ENCODE measurements at regions not wholly inside any gene's neighbourhood (a gene's known extent, or its start where the extent isn't known, plus 50 kb on each side); places are given as distances from the start of the nearest gene placed in this dataset.

DNA sequence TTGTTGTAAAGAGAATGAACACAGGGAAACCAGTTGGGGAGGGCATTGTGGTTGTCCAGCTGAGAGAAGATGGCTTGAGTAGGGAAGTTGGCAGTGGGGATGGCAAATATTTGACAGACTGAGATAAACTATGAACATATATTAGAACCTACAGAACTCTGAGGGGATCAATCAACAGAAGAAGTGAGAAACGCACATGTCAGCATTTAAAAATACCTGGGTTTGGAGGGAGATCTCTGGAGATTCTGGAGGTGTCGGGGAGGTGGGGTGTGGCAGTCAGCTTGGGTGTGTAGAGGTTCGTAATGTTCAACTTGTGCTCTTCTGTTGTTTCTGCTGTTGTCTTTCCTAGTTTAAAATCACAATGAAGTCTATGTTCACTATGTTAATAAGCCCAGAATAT lies 517.8 kb downstream of the AACS start:
- DNase-seq = no peak

DNA sequence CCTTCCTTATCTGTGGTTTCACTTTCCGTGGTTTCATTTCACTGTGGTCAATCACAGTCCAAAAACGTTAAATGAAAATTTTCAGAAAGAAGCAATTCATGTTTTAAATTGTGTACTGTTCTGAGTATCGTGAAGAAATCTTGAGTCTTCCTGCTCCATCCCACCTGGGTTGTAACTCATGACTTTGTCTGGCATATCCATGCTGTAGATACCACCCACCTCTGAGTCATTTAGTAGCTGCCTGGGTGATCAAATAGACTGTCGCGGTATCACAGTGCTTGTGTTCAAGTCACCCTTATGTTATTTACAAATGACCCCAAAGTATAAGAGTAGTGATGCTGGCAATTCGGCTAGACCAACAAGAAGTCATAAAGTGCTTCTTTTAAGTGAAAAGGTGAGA lies 521.2 kb downstream of the AACS start:
- no peak for DNase-seq

DNA sequence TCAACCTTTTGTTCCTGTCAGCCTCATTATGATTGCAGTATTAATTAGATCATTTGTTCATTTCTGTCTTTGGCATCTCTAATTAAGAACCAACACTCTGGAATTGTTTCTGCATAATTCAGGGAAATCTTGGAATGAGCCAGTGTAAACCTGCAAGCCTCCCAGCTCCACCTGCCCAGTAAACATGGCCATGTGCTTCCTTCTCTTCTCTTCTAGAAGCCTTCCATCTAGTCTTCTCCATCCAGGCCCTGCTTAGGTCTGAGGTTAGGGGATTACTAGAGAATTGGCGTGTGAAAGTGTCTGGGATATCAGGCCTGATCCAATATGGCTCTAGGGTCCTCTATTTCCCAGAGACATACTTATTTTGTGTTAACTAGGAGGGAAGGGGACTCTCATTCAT lies 528.0 kb downstream of the AACS start:
- DNase-seq = no peak

DNA sequence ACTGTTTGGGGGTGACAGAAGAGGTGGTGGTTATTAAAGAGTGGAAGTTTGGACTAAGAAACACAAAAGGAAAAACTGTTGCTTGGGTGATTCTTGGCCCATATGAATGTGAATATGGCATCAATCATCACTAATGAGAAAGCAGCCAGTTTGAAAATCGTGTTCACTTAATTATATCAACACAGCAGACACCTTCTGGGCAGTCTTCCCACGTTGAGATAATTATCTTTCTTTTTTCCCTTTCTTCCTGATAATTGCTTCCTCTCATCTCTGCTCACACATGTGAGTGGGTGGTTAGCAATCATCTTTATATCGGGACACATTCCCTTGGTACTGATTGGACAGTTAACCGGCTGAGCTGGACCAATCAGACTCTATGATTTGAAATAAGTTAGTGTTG lies 539.7 kb downstream of the AACS start:
- no peak for DNase-seq

DNA sequence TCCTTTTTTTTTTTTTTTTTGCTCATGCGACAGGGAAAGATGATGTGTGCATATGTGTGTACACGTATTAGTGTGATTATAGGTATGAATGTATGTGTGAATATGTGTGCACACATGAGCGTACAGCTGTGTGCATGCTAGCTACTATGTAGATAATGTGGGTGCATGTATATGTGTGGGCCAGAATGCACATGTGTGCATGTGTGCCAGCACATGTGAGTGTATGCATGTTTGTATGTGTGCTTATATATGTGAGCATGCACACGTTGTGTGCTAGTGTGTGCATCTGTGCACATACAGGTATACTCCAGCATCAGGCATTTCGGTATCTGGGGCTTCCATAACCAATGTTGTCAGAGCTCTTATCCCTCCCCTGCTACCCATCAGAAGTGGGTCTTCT lies 541.1 kb downstream of the AACS start:
- DNase-seq = no peak

DNA sequence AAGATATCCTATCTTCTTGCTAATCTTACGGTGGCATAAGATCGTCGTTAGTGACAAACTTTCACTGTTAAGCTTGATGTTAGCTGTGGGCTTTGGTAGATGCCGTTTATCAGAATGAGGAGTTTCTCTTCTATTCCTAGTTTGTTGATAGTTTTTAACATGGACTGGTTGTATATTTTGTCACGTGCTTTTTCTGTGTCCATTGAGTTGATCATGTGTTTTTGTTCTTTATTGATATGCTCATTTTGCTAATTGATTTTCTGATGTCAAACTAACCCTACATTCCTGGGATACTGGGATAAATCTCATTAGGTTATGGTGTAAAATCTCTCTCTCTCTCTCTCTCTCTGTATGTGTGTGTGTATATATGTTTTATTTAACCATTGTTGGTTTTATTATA lies 545.1 kb downstream of the AACS start:
- DNase-seq = no peak

DNA sequence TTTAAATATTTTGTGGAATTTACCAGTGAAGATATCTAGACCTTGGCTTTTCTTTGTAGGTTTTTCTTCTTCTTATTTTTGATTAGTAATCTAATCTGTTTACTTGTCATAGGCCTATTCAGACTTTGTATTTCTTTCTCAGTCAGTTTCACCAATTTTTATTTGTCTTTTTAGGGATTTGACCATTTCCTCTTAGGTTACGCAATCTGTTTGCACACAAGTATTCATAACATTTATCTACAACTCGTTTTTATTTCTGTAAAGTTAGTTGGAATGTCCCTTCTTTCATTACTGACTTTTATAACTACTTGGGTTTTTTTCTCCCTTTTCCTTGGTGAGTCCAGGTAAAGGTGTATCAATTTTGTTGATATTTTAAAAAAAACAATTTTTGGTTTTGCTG lies 545.7 kb downstream of the AACS start:
- no peak for DNase-seq

DNA sequence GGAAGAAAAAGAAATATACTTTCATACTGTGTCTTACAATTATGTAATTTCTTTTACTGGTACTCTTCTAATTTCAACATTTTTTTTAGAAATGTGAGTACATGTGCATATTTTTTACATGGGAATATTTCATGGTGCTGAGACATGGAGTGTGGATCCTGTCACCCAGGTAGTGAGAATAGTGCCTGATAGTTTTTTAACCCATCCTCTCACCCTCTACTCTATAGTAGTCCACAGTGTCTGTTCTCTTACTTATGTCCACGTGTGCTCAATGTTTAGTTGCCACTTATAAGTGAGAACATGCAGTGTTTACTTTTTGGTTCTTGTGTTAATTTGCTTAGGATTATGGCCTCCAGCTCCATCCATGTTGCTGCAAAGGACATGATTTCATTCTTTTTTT lies 548.8 kb downstream of the AACS start:
- DNase-seq = no peak

DNA sequence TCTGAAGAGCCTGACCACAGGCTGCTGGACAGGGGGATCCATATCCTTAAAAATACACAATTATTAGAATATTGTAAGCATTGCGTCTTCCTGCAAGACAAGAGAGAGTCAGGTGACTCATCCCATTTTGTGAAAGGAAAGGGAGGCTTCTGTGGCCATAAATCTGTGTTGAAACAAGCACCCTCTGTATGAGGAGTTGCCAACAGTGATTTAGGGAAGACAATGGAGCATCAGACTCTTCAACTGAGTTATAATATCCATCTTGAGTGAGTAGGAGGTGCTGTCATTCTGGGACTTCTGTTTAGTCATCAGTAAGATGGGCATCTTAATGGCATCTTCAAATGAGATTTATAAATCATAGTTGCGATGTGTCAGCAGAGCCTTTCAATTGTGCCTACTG lies 554.5 kb downstream of the AACS start:
- DNase-seq = no peak

DNA sequence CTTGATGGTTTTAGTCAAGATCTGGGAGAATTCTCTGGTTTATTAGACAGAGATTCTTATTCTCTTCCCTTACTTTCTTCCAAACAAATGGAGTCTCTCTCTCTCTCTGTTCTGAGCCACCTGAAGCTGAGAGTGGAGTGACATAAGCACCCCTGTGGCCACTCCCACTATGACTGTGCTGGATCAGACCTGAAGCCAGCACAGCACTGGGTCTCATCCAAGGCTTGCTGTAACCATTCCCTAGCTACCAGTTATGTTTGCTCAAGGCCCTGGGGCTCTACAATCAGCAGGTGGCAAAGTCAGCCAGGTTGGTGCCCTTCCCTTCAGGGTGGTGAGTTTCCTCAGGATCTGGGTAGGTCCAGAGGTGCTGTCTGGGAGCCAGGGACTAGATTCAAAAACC lies 568.5 kb downstream of the AACS start:
- no peak for DNase-seq

DNA sequence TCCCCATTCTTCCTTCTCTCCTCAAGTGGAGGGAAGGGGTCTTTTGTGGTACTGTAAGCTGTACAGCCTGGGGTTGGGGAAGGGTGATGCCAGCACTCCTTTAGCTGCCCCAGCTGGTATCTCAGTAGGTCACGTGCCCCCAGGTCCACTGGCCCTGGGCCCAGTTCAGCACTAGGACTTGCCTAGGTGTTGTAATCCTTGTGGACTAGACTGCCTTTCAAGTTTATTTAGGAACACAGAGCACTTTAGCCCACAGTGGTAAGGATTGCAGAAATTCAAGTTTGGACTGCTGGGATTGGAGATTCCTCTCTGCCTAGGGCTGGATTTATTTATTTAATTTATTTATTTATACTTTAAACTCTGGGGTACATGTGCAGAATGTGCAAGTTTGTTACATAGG lies 569.6 kb downstream of the AACS start:
- no peak for DNase-seq

DNA sequence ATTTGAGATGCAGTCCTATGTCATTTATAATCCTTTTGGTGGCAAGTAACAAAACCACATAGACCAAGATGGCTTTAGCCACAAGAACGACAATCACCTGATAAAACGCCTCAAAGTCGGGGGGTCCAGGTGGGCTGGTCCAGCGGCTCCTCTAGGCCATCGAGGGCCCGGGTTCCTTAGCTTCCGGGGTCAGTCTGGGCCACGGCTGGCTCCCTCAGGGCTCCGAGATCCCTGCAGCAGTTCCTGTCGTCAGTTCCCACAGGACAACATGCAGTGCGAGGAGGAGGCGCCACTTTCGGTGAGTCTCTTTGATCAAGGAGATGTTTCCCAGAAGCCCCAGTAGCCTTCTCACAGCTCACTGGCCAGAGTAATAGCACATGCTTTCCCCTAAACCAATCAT lies 574.6 kb downstream of the AACS start:
- DNase-seq = no peak

DNA sequence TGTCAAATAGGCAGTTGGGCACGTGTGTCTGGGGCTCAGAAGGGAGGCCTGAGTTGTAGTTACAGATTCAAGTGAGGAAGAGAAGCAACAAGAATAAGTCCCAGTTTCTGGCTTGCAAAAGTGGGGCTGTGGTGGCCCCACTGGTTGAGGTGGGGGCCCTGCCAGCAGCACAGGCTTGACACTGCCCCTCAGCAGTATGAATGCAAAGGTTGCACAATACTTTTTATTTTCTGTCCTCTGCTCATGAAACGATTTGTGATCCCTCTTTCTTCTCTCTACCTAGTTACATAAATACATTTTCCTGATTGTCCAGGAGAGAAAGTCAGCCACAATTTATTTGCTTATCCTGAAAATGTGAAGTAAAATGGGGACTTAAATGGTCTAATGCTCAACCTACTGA lies 577.8 kb downstream of the AACS start:
- DNase-seq = no peak

DNA sequence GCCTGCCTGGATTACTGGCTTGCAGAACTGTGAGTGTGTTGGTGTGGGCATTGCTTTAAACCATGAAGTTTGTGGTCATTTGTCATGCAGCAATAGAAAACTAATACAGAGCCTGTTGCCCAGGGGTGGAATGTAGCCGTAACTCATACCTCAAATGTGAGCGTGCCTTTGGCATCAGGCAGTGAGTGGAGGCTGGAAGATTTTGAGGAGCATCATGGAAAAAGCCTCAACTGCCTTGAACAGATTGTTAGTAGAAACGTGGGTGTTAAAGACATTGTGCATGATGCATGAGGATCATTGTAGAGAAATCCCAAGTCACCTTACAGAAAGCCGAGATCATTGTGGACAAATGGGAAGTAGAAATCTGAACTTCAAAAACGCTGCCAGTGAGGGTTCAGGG lies 580.5 kb downstream of the AACS start:
- no peak for DNase-seq

DNA sequence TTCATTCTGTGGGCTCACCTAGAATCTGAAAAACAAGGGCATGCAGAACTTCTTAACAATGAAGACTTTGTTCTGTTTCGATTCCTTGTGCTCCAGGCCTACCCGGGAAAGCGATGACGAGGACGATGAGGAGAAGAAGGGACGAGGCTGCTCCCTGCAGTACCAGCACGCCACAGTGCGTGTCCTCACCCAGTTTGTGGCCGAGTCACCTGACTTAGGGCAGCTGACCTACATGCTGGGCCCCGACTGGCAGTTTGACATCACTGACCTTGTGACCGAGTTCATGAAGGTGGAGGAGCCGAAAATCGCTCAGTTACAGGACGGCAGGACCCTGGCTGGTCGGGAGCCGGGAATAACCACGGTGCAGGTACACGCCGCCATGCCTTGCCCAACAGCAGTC lies 585.4 kb downstream of the AACS start:
- no peak for DNase-seq

DNA sequence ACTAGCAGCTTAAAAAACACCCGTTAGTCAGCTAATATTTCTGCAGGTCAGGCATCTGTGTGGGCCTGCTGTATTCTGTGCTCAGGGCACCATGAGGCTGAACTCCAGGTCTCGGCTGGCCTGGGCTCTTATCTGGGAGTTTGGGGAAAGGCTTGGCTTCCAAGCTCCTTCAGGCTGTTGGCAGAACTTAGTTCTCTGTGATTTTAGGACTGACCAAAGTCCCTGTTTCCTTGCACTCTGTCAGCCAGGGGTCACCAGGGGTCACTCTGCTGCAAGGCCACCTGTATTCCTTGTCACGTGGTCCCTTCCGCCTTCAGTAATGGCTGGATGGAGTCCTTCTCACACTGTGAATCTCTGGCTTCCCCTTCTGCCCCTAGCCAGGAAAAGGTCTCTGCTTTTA lies 586.4 kb downstream of the AACS start:
- no peak for DNase-seq

DNA sequence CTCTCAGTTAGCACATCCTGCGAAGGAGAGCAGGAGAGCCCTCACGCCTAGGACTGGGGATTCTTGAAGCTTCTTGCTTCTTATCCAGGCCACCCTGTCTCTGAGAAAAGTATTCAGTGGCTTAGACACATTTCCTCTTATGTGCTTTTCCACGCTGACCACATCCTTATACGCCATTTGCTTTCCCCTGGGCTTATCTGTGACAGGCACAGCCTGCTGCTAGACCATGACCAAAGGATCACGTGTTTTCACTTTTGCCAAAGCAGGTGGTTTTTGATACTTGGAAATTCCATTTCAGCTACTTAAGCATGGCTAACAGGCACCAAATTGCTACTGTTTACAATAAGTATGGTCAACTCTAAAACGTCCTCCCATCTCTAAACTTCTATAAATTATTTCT lies 587.4 kb downstream of the AACS start:
- DNase-seq = no peak

DNA sequence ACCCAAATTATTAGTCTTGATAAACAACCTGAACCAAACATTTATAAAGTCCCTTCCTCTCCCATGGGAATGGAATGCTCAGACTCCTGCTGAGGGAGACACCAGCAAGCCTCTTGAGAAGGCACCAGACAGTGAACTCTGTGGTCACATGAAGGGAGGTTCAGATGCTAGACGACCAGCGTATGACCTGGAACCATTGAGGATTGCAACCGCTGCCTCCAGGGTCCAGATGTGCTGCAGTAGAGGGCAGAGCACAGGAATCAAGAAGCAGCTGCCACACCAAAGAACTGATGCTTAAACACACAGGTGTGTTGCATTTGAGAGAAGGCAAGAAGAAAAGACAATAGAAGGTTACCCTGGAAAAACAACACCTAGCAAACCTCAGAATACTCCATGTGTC lies 592.4 kb downstream of the AACS start:
- DNase-seq = no peak

DNA sequence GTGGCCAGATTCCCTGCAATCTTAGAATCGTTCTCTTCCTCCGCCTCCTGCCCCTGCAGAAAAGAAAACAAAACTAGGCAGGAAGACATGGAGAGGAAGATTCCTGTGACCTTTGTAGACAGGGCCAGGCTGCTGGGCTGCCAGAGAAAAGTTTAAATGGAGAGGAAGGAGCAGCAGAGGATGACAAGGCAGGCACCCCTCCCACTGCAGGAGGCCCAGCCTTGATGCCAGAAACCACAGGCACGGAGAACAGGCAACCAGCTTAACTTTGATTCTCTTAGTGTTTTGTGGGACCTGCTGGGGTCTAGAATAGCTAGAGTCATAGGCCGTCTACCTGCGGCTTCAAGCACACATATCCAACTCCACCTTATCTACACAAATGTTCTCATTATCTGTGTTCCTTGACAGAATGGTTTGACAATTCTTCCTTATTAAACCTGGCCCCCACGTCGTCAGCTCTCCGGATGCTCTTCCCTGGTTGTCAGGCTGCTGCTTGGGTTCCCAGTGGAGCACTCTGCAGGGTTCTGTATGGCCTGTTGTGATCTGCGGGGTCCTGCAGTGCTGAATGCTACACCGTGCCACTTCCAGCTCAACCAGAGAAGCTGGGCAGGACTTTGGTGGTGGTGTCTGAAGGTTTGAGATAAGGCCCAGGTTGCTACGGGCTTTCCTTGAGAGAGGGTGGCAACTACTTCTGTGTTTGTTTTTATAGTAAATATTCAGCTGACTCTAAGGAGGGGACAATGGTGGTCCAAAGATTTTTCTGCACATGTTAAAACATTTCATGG lies 609.5 kb downstream of the AACS start:
- no peak for DNase-seq

DNA sequence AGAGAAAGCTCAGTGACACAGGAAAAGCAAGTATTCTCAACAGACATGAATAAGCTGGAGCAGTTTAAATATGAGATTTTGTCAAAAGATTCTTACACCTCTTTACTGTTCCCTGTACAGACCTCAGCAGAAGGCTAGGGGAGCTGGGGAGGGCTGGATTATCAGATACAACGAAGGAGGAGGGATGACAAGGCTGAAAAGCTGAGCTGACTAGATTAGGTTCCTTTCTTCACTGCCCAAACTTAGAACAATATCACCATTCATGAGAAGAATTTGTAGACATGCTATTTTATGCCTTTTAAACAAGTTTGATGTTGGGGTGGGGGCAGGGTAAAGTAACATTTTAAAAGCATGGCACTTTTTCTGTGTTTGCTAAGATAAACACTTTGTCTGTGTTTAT lies 611.1 kb downstream of the AACS start:
- DNase-seq = no peak

DNA sequence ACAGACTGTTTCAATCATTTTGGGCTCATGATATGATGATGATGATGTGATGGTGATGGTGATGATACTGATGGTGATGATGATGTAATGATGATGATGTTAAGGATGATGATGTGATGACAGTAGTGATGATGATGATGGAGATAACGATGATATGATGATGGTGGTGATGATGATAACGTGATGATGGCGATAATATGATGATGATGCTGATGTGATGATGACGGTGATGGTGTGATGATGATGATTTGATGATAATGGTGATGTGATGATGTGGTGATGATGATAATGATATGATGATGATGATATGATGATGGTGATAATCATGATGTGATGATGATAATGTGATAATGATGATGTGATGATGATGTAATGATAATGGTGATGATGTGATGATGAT lies 612.6 kb downstream of the AACS start:
- DNase-seq = no peak

DNA sequence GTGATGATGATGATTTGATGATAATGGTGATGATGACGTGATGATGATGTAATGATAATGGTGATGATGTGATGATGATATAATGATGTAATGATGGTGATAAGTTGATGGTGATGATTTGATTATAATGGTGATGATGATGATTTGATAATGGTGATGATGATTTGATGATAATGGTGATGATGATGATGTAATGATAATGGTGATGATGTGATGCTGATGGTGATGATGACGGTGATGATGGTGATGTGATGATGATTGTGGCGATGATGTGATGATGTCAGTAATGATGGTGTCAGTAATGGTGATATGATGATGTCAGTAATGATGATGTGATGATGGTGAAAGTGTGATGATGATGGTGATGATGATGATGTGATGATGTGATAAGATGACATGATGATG lies 613.4 kb downstream of the AACS start:
- DNase-seq = no peak

DNA sequence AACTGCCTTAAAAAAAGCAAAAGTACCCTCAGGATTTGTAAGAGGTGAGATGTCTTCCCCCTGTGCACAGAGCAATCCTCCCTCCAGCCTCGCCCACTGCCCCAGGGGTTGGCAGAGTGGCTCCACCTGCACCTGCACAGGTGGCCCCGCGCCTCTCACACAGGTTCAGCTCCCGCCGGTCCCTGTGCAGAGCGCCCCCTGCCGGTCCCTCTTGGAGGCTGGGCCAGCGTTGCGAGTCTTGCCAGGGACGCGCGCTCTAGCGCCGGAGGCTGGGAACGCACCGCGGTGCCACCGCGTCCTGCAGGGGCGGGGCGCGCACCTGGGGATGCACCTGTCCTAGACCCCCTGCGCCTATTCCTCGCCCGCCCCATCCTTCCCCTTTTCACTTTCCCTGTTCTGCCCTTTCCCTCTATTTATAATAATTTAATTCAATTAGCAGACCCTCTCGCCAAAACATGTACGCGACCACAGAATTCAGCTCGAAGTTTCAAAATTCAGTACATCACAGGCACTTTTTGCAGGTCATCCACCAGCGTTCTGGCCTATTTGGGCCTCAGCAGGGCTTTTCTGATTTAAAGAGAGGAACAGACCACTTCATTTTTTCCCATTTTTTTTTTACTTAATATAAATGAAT lies 618.6 kb downstream of the AACS start:
- DNase-seq = no peak

DNA sequence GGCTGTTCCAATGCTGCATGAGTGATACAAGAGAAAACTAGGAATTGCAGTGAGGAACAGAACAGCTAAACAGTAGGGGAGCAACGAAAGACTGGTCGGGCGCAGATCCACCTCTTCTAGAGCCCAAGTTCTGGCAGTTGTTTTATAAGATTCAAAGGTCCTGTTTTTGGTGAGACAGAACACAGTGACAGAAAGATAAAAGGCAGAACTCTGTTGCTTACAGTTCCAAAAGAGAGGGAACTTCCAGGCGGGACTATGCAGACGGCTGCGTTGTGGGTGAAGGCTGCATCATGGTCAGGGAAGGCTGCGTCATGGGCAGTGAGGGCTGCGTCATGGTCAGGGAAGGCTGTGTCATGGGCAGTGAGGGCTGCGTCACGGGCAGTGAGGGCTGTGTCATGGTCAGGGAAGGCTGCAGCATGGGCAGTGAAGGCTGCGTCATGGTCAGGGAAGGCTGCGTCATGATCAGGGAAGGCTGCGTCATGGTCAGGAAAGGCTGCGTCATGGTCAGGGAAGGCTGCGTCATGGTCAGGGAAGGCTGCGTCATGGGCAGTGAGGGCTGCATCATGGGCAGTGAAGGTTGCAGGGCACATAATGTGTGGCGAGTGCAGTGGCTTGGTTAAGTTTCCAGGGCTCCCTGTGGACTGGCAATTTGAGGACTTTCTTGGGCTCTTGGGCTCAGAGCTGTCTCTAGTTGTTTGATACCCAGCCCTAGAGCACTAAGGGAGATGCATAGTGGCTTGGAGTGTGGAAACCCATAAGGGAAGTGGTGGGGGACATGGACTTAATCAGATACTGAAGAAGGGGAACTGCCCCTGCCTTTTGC lies 619.9 kb downstream of the AACS start:
- DNase-seq = no peak
